Hepatocyte (in vitro differentiated cells): ENCODE measurements at regions not wholly inside any gene's neighbourhood (a gene's known extent, or its start where the extent isn't known, plus 50 kb on each side); places are given as distances from the start of the nearest gene placed in this dataset.

Experiments used
- CTCF ChIP-seq: fragments of 200-600 bp; sonication (generic); IDR thresholded peaks from 2 replicates; pipeline ENCODE4 v1.5.1; 2016; ENCODE audit warnings: antibody characterized with exemption, mild to moderate bottlenecking; ENCODE audit not compliant: poor library complexity
- EZH2 ChIP-seq: fragments of 200-600 bp; sonication (generic); IDR thresholded peaks from 2 replicates; pipeline ENCODE4 v1.6.1; 2016; ENCODE audit warnings: antibody characterized with exemption, mild to moderate bottlenecking, borderline replicate concordance
- EZH2phosphoT487 ChIP-seq: fragments of 200-600 bp; sonication (generic); IDR thresholded peaks from one replicate; pipeline ENCODE4 v1.6.1; 2018; ENCODE audit warnings: antibody characterized with exemption, mild to moderate bottlenecking, low read depth, moderate library complexity; ENCODE audit not compliant: unreplicated experiment, severe bottlenecking

GRCh38 chr1:97004054-97004453 is 282.5 kb downstream of the PTBP2 start:
- TF ChIP-seq CTCF = no peak
- TF ChIP-seq EZH2 = no peak
- no peak for TF ChIP-seq EZH2phosphoT487
